ENCODE measurements at regions not wholly inside any gene's neighbourhood (a gene's known extent, or its start where the extent isn't known, plus 50 kb on each side); places are given as distances from the start of the nearest gene placed in this dataset.

- TF ChIP-seq CTCF (IDR thresholded peaks at IDR 0.05) (no peak), POLR2A (IDR thresholded peaks at IDR 0.05) (no peak)
- Histone ChIP-seq H3K36me3 (no peaks in the 10 kb centered on the region), H3K9me3 (no peaks in the 10 kb centered on the region), H3K27ac (no peak overlapping the region), H3K27me3 (no peaks in the 10 kb centered on the region), H3K4me1 (no peaks in the 10 kb centered on the region), H3K4me3 (no peak overlapping the region)
- DNase-seq = peak in 1 of 2 donors; percentile 21
- intact Hi-C loops (cut with DNase I; ENCODE audit: low total_unique reads) = no loop called here
Measured at GRCh38 chr14:65933400-65934069, 521.0 kb downstream of the FUT8 start.

GRCh38 chr14:65934070-65934435 is 521.5 kb downstream of the FUT8 start:
- intact Hi-C loops (cut with DNase I; ENCODE audit: low total_unique reads) = no loop called here
- H3K4me3 ChIP-seq = no peak overlapping the region
- no peaks in the 10 kb centered on the region for H3K9me3 ChIP-seq
- H3K27me3 ChIP-seq = no peaks in the 10 kb centered on the region
- DNase-seq = no peak
- H3K4me1 ChIP-seq = no peaks in the 10 kb centered on the region
- no peak for TF ChIP-seq CTCF (IDR thresholded peaks at IDR 0.05)
- TF ChIP-seq POLR2A (IDR thresholded peaks at IDR 0.05) = no peak
- H3K27ac ChIP-seq = no peak overlapping the region
- H3K36me3 ChIP-seq = no peaks in the 10 kb centered on the region

- Histone ChIP-seq H3K36me3 (no peaks in the 10 kb centered on the region), H3K4me3 (no peak overlapping the region), H3K9me3 (no peaks in the 10 kb centered on the region), H3K4me1 (no peaks in the 10 kb centered on the region), H3K27ac (no peak overlapping the region), H3K27me3 (no peaks in the 10 kb centered on the region)
- intact Hi-C loops (cut with DNase I; ENCODE audit: low total_unique reads) = no loop called here
- no peak for TF ChIP-seq POLR2A (IDR thresholded peaks at IDR 0.05)
- no peak for TF ChIP-seq CTCF (IDR thresholded peaks at IDR 0.05)
- no peak for DNase-seq
Measured at GRCh38 chr14:65936342-65936975, 523.9 kb downstream of the FUT8 start.

GRCh38 chr14:65937079-65937959 is 524.8 kb downstream of the FUT8 start:
- Histone ChIP-seq H3K4me3 (no peak overlapping the region), H3K9me3 (no peaks in the 10 kb centered on the region), H3K4me1 (no peaks in the 10 kb centered on the region), H3K36me3 (no peaks in the 10 kb centered on the region), H3K27me3 (no peaks in the 10 kb centered on the region), H3K27ac (no peak overlapping the region)
- TF ChIP-seq POLR2A (IDR thresholded peaks at IDR 0.05) (no peak), CTCF (IDR thresholded peaks at IDR 0.05) (no peak)
- intact Hi-C loops (cut with DNase I; ENCODE audit: low total_unique reads) = no loop called here
- DNase-seq = no peak

- Histone ChIP-seq H3K4me3 (no peak overlapping the region), H3K9me3 (no peaks in the 10 kb centered on the region), H3K4me1 (no peaks in the 10 kb centered on the region), H3K27me3 (no peaks in the 10 kb centered on the region), H3K36me3 (no peaks in the 10 kb centered on the region), H3K27ac (no peak overlapping the region)
- no peak for TF ChIP-seq CTCF (IDR thresholded peaks at IDR 0.05)
- no peak for TF ChIP-seq POLR2A (IDR thresholded peaks at IDR 0.05)
- DNase-seq = no peak
- intact Hi-C loops (cut with DNase I; ENCODE audit: low total_unique reads) = no loop called here
Measured at GRCh38 chr14:65937960-65938316, 525.4 kb downstream of the FUT8 start.

Data from uterus (tissue), 3 donors.